ENCODE measurements at regions not wholly inside any gene's neighbourhood (a gene's known extent, or its start where the extent isn't known, plus 50 kb on each side); places are given as distances from the start of the nearest gene placed in this dataset.

DNA sequence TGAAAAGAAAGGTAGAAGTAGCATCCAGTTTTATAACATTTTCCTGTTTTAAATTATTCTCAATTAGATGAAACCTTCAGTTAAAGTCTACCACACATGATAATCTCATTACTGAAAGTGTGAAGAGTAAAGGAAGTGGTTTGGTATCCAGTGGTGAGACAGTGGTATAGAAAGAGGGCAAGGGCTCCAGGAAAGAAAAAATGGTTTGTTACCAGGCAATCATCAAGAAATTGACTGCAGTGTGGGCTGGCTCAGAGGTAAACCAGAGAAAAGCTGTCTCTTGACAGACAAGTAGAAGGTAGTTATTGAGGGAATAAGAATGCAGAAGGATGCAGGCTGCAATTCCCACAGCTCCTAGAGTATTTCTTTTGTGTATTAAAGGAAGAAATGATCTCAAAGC is 406.2 kb downstream of the TLL1 start:
- no peak for DNase-seq (ENCODE audit: low read depth)
- no peak overlapping the region for H3K4me3 ChIP-seq (ENCODE audit: control insufficient read depth, low read depth, low read length)
- TF ChIP-seq, protein P1, sequence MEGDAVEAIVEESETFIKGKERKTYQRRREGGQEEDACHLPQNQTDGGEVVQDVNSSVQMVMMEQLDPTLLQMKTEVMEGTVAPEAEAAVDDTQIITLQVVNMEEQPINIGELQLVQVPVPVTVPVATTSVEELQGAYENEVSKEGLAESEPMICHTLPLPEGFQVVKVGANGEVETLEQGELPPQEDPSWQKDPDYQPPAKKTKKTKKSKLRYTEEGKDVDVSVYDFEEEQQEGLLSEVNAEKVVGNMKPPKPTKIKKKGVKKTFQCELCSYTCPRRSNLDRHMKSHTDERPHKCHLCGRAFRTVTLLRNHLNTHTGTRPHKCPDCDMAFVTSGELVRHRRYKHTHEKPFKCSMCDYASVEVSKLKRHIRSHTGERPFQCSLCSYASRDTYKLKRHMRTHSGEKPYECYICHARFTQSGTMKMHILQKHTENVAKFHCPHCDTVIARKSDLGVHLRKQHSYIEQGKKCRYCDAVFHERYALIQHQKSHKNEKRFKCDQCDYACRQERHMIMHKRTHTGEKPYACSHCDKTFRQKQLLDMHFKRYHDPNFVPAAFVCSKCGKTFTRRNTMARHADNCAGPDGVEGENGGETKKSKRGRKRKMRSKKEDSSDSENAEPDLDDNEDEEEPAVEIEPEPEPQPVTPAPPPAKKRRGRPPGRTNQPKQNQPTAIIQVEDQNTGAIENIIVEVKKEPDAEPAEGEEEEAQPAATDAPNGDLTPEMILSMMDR (IDR thresholded peaks at IDR 0.05; ENCODE audit: control insufficient read depth, insufficient read depth, low read depth, low read length, missing control alignments) = no peak

DNA sequence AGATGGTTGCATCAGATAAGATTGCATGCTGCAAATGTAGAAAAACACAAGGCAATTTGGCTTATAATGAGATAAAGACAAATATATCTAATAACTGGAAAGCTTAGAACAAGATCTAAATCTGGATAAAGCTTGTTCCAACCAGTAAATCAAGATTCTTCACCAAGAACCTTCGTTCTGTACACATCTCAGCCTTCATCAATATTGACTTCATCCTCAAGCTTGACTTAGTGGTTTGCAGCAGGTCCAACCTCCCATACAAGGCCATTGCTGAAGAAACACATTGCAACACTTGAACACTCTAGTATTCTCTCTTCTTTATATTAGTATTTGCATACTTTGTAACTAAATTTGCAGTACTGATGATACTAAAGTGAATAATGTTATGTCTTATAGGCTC is 407.6 kb downstream of the TLL1 start:
- H3K4me3 ChIP-seq (ENCODE audit: control insufficient read depth, low read depth, low read length) = no peak overlapping the region
- TF ChIP-seq, protein P1 (IDR thresholded peaks at IDR 0.05; ENCODE audit: control insufficient read depth, insufficient read depth, low read depth, low read length, missing control alignments) = no peak
- no peak for DNase-seq (ENCODE audit: low read depth)

DNA sequence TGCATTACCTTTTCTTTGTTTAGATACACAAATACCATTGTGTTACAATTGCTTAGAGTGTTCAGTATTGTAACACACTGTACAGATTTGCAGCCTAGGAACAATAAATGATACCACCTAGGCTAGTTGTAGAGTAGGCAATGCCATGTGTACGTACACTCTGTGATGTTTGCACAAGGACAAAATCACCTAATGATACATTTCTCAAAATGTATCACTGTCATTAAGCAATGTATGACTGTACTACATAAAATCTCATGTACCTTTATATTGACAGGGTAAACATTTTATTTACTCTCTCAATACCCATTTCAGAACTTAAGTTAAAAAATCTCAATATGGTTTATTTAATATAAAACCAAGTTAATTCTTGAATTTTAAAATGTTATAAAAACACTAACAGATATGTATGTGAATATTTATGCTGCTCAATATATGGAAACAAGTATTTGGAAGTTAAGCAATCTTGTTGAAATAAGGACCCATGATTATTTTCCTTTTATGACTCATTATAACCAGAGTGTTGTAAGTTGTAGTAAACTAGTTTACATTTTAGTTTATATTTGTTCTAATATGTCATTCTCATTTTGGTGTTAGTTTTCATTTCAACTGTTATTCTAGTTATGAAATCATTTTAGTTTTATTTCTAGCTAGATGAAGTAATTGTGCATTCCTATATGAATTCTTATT is 409.2 kb downstream of the TLL1 start:
- H3K4me3 ChIP-seq (ENCODE audit: control insufficient read depth, low read depth, low read length) = no peak overlapping the region
- TF ChIP-seq, protein P1 (IDR thresholded peaks at IDR 0.05; ENCODE audit: control insufficient read depth, insufficient read depth, low read depth, low read length, missing control alignments) = no peak
- no peak for DNase-seq (ENCODE audit: low read depth)

DNA sequence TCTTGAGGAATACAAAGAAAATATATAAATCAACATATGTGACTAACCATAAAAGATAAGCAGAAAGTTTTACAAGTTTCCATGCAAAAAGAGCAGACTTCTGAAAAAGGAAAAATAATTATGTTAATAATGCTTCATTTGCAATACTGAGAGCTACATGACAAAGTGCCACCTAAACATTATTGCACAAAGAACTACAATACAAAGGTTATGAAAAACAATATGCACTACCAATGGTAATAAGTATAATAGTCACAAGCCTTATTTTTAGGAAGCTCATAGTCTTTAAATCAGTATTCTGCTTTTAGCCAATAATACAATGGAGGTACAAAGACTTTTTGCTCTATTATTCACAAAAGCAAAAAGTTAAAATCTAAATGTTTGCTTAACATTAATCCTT is 411.2 kb downstream of the TLL1 start:
- TF ChIP-seq, protein P1 (IDR thresholded peaks at IDR 0.05; ENCODE audit: control insufficient read depth, insufficient read depth, low read depth, low read length, missing control alignments) = no peak
- DNase-seq (ENCODE audit: low read depth) = no peak

DNA sequence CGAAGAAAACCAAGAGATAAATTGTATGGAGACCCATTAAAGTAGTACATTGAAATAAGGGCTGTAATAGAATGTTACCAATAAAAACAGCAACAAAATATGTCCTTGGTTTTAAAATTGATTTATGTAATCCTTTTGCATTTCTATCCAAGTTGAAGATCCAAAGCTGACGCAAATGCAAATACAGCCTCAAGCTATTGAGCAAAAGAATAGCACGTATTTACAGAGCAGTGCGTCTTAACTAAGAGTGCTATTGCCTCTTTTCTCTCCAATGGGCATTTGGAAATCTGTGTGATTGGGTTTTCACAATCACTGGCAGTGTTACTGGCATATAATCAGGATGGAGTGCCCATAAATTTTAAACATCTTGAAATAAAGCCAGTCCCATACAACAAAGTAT is 417.4 kb downstream of the TLL1 start:
- H3K4me3 ChIP-seq (ENCODE audit: control insufficient read depth, low read depth, low read length) = no peak overlapping the region
- TF ChIP-seq, protein P1 (IDR thresholded peaks at IDR 0.05; ENCODE audit: control insufficient read depth, insufficient read depth, low read depth, low read length, missing control alignments) = no peak
- DNase-seq (ENCODE audit: low read depth) = no peak

More for the DNA sequence above, 411.2 kb downstream of the TLL1 start:
- H3K4me3 ChIP-seq (ENCODE audit: control insufficient read depth, low read depth, low read length) = no peak overlapping the region

DNA sequence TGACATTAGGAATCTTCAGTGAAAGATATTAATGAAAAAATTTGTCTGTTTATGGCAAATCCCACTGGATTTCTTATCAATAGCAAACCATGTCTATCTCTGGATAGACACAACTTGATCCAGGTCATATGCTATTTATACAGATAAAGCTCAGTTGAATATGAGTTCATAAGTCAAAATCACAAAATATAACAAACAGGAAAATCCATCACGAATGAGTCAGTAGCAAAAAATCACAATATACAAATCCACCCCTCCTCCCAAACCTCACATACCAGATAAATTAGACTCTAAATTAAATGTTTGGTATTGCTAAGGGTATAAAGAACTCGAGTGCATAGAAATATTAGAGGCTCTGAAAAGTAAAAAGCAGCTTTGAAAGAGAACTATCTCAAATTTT is 420.5 kb downstream of the TLL1 start:
- TF ChIP-seq, protein P1 (IDR thresholded peaks at IDR 0.05; ENCODE audit: control insufficient read depth, insufficient read depth, low read depth, low read length, missing control alignments) = no peak
- no peak for DNase-seq (ENCODE audit: low read depth)
- no peak overlapping the region for H3K4me3 ChIP-seq (ENCODE audit: control insufficient read depth, low read depth, low read length)
